ENCODE measurements at regions not wholly inside any gene's neighbourhood (a gene's known extent, or its start where the extent isn't known, plus 50 kb on each side); places are given as distances from the start of the nearest gene placed in this dataset.
"Not testable (repeated sequence)": the region's sequence is repeated elsewhere in the genome, so short reads cannot be mapped to it uniquely, and the experiment has no call there.

- DNase-seq (ENCODE audit: insufficient read length, low spot score) (no peak), FAIRE-seq (no peak)
Observed at GRCh38 chr14:30064454-30064853, 136.8 kb upstream of the PRKD1 start.

GRCh38 chr14:30069536-30069935 lies 141.9 kb upstream of the PRKD1 start:
- DNase-seq (ENCODE audit: insufficient read length, low spot score) (no peak), FAIRE-seq (no peak)

- not testable (repeated sequence) for DNase-seq (ENCODE audit: insufficient read length, low spot score); FAIRE-seq
Observed at GRCh38 chr14:30072454-30072853, 144.8 kb upstream of the PRKD1 start.

GRCh38 chr14:30077946-30078345 lies 150.3 kb upstream of the PRKD1 start:
- DNase-seq (ENCODE audit: insufficient read length, low spot score) = no peak
- FAIRE-seq = no peak

GRCh38 chr14:30078811-30079402 lies 151.3 kb upstream of the PRKD1 start:
- no peak for DNase-seq (ENCODE audit: insufficient read length, low spot score)

GRCh38 chr14:30082486-30082885 lies 154.8 kb upstream of the PRKD1 start:
- DNase-seq (ENCODE audit: insufficient read length, low spot score) (no peak), FAIRE-seq (no peak)

More at GRCh38 chr14:30078811-30079402, 151.3 kb upstream of the PRKD1 start:
- FAIRE-seq = peak; percentile 36

GRCh38 chr14:30084811-30085210 lies 157.2 kb upstream of the PRKD1 start:
- no peak for FAIRE-seq
- no peak for DNase-seq (ENCODE audit: insufficient read length, low spot score)

GRCh38 chr14:30085943-30086342 lies 158.3 kb upstream of the PRKD1 start:
- DNase-seq (ENCODE audit: insufficient read length, low spot score) (no peak), FAIRE-seq (peak; percentile 62)

GRCh38 chr14:30088620-30089019 lies 161.0 kb upstream of the PRKD1 start:
- no peak for FAIRE-seq
- no peak for DNase-seq (ENCODE audit: insufficient read length, low spot score)

GRCh38 chr14:30108975-30109700 lies 181.5 kb upstream of the PRKD1 start:
- FAIRE-seq (peak; percentile 13), DNase-seq (ENCODE audit: insufficient read length, low spot score) (no peak)

GRCh38 chr14:30114051-30114450 lies 186.4 kb upstream of the PRKD1 start:
- no peak for DNase-seq (ENCODE audit: insufficient read length, low spot score)
- FAIRE-seq = peak; percentile 20

GRCh38 chr14:30115756-30116155 lies 188.1 kb upstream of the PRKD1 start:
- FAIRE-seq (no peak), DNase-seq (ENCODE audit: insufficient read length, low spot score) (no peak)

GRCh38 chr14:30118992-30119640 lies 191.5 kb upstream of the PRKD1 start:
- FAIRE-seq = no peak

GRCh38 chr14:30125322-30125979 lies 197.8 kb upstream of the PRKD1 start:
- FAIRE-seq (no peak), DNase-seq (ENCODE audit: insufficient read length, low spot score) (no peak)

More at GRCh38 chr14:30118992-30119640, 191.5 kb upstream of the PRKD1 start:
- DNase-seq (ENCODE audit: insufficient read length, low spot score) = no peak

- DNase-seq (ENCODE audit: insufficient read length, low spot score) (no peak), FAIRE-seq (peak; percentile 52)
Observed at GRCh38 chr14:30129807-30130206, 202.2 kb upstream of the PRKD1 start.

- DNase-seq (ENCODE audit: insufficient read length, low spot score) (no peak), FAIRE-seq (peak; percentile 62)
Observed at GRCh38 chr14:30131581-30132097, 204.0 kb upstream of the PRKD1 start.

- FAIRE-seq = no peak
- DNase-seq (ENCODE audit: insufficient read length, low spot score) = no peak
Observed at GRCh38 chr14:30132196-30132595, 204.5 kb upstream of the PRKD1 start.

GRCh38 chr14:30134936-30135335 lies 207.3 kb upstream of the PRKD1 start:
- DNase-seq (ENCODE audit: insufficient read length, low spot score) (no peak), FAIRE-seq (no peak)

- DNase-seq (ENCODE audit: insufficient read length, low spot score) (no peak), FAIRE-seq (no peak)
Observed at GRCh38 chr14:30138567-30138966, 210.9 kb upstream of the PRKD1 start.

GRCh38 chr14:30142216-30142615 lies 214.6 kb upstream of the PRKD1 start:
- no peak for DNase-seq (ENCODE audit: insufficient read length, low spot score)
- no peak for FAIRE-seq

- DNase-seq (ENCODE audit: insufficient read length, low spot score) = no peak
- no peak for FAIRE-seq
Observed at GRCh38 chr14:30143627-30144026, 216.0 kb upstream of the PRKD1 start.
